GM19351 (cell line): ENCODE measurements at regions not wholly inside any gene's neighbourhood (a gene's known extent, or its start where the extent isn't known, plus 50 kb on each side); places are given as distances from the start of the nearest gene placed in this dataset.

ENCODE experiments used
- ATAC-seq: cut with Tn5 transposase; IDR thresholded peaks from one replicate; pipeline ENCODE4 v1.9.1; 2021; ENCODE audit warnings: mild to moderate bottlenecking, moderate library complexity; ENCODE audit not compliant: unreplicated experiment

DNA sequence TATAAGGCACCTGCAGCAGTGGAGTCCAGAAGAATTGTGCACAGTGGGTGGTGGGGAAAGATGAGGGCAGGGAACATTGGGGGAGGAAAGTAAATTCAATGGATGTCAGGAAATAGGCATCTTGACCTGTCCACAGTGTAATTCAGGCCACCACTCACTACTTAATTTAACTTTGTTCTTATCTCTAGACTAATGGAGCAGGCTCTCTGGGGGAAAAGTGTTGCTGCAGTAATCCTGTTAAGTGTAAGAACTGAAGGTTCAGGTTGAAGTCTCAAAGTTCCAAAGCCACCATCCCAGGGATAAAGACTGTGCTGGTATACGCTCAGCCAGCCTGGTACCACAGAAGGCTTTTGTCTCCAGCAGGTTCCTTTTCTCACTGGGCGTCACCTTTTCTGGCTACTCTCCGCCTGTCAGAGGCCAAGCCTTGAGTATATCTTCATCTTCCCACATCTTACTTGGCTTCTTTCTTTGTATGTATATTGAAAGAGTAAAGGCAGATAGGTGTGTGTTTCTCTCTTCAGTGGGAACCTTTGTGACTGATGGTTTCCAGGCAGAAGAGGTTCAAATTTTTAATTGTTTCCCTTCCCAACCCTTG lies 150.9 kb upstream of the DMRT1 start:
- no peak for ATAC-seq

DNA sequence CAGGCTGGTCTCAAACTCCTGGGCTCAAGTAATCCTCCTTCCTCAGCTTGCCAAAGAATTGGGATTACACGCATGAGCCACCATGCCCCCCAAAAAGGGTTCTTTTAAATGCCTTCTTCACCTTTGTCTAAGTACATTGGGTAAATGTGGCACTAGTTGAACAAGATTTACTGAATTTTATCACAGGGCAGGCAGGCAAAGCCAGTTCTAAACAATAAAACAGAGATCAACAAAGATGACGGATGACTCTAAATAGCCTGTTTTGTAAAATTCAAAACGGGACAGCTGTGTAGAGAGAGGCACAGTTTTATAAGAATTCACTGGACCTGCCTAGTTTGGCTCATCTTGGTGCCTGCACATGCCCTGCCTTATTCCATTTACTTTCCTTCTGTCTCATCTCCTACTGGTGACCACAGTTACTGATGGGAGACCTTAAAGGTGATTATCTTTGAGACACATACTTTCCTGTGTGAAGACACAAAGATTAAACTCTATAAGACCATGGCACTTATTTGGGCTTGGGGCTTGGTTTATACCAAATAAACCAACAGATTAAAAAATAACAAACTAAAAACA lies 149.6 kb upstream of the DMRT1 start:
- no peak for ATAC-seq

DNA sequence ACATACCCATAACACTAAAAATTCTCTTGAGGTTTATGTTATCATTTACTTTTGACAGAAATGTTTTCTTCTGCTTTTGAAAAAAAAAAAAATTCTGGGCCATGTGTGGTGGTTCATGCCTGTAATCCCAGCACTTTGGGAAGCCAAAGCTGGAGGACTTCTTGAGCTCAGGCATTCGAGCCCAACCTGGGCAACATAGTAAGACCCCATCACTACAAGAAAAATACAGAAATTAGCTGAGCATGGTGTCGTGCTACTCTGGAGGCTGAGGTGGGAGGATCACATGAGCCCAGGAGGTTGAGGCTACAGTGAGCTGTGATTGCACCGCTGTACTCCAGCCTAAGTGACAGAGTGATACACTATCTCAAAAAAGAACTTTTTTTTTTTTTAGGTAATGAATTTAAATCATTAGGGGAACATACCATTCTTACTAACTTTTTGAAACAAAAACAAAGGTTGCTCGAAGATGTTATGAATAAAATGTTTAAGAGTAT lies 148.8 kb upstream of the DMRT1 start:
- no peak for ATAC-seq

DNA sequence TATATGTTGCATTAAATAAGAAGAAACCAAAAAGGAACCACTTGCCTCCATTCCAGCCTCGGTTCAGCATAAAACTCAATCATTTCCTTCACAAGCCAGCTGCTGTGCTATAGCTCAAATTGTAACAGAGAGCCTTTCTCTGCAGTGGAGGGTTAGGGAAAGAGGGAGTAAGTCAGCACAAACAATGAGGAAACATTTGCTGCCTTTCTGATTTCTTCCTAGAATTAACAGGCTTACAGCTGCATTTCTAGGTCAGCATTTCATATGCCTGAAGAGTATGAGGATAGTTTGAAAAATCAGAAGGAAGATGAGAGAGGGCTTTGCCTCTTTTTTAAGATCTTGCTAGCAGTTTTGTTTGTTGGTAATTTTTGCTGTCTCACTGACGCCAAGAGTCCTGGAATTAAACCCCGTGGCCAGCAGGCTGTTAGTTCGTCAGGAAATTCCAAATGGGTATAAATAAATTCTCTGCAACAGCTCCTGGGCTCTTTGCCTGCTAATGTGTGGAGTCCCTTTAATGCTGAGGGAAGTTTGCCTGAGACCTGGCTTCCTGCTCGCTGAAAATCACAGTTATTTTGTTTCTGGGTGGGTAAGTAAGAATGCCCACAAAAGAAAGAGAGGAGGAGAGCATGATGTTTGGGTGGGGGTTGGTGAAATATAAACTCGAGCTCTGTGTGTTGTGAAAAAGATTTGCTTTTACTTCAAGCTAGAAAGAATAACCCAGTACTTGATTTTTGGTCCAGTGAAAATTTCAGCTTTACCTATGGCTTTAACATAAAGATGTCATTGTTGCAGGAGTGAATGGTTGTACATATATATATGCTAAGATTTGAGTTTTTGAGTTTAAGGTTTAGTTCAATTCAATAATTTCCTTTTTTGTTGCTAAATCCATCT lies 148.1 kb upstream of the DMRT1 start:
- no peak for ATAC-seq

DNA sequence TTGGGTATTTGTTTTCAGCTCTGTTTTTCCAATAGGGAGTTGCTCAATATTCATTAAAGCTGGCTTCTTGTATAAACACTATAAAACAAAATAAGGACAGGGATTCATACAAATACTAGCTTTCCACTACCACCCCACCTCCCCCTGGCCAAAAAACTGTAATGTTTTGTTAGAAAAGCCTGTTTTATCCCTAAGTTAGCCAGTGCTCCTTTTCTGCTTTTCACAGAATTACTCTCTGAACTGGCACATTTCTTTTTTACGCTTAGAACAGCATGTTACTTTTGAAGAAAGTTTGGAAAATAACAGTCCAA lies 147.4 kb upstream of the DMRT1 start:
- no peak for ATAC-seq

DNA sequence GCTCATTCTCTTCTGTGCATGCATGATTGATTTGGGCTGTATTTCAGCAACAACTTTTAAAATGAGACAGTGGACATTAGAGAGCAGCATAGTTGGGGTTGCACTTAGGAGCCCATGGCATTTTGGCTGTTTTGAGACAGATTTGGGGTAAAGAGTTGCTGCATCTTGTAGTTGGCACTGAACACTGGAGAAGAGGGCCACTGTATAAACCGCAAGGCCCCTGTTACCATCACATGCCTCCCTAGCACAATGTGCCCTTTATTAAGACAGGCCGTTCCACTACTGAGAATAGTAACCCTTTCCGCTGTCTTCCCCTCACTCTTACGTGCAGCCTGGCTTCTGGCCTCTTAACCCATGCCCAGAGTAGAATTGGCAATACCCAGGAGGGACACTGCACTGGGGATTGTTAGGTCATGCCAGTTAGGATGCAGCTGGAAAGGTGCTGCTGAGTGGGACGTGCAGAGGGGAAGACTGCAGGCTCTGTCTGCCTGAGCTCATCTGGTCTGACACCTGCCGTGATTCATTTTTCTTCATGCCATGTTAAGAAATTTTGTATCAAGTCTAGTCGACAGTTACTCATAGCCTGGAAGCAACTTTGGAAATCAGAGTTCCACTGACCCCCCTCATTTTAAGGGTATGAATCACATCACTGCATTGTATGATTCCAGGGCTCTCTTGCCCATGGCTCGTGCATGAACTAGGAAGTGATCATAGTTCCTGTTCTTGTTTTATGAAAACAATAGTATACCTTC lies 146.9 kb upstream of the DMRT1 start:
- ATAC-seq = no peak

DNA sequence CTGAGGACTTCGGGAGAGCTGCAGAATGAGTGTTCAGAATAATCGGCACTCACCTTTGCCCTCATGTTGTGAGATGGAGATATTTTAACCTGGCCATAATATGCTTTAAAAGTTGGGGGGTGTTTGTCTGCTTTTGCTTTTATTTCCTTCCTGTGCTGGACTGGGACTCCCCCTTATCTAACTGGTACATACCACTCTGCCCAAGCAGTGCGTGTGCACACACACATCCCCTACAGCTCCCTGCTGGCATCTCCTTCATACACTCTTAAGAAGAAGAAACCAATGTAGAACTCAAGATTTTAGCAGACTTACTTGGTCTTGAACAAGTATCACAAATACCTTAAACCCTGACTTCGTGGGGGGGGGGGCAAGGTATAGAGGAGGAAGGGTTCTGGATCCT lies 146.2 kb upstream of the DMRT1 start:
- ATAC-seq = no peak

DNA sequence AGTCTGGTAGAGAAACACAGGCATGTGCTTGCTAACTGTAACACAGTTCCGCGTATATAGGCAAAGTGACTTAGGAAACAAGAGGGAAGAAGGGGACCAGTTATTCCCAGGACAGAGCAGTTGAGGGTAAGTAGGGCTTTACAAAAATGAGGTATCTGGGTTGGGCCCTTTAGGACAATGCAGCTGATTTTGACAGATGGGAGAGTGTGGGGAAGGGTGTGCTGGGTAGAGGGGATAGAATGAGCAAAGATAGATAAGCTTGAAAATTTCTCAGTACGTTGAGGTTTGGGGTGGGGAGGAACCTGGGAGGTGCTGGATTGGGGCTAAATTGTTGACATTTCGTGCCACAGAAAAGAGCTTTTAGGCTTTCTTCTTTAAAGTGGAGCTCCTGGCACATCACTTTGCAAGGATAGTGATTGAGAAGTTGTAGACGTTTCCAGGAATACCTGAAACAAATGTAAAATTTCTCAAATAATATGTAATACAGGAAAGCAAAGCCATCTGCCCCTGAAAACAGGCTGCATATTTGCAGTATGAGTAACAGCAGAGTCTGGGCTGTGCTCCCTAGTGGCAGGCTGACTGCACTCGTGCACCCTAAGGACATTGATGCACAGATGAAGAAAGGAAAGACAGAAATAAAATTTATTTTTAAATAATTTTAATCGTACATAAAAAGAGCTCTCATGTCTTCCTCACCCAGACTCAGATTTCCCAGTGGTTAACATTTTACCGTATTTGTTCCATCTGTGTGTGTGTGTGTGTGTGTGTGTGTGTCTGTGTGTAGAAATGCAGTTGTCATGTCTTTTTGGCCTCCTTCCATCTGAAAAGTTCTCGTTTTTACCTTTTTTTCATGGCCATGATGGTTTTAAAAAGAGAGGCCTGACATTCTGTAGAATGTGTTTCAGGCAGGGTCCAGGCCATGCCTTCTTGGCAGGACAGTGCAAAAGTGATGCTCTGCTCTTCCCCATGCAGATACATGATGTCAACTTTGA lies 144.9 kb upstream of the DMRT1 start:
- no peak for ATAC-seq

DNA sequence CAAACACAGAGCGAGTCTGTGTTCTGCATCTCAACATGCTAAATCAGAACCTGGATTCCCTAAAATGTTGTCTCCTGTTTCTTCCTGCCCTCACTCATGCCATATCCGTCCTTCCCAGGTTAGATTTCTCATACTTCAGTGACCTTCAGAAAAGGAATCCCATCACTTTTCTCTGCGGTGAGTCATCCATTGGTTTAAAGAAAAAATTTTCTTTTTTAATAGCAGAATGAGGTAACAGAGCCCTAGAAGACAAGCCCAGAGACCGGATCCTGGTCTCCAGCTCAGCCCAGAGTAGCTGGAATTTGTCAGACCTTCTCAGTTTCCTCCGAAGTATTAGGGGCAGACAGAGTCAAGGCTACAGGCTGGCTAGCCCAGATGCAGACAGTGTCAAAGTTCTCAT lies 143.2 kb upstream of the DMRT1 start:
- ATAC-seq = no peak

DNA sequence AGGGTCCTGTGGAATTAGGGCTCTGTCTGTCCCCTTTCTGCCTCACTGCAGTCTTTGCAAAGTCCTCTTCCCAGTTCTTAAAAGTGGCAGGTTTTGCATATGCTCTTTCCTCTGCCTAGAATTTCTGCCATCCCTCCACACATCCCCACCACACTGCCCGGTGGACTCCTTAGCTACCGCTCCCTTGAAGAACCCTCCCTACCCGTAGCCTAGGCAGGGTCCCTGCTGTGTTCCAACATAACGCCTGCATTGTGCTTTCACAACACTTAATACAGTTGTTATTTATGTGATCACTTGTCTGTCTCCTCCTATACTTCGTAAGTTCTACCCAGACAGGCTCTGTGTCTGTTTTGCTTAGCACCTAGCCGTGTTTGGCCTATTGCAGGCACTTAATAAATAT lies 142.5 kb upstream of the DMRT1 start:
- no peak for ATAC-seq

DNA sequence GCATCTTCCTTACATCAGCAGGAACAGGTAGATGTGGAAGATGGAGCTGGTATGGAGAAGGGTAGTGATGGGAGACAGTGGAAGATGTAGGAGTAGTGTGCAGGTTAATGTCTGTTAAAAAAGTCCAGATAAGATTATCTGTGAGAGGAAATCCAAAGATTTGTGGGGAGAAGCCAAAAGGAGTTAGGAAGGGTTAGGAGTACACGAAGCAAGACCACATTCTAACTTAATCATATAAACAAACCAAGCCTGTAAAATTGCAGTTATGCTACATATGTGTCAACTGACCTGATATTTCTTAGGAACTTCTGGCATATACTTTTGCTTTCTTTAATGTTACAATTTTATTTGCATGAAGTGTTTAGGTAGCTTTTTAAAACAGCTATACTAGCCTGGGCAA lies 142.1 kb upstream of the DMRT1 start:
- ATAC-seq = no peak

DNA sequence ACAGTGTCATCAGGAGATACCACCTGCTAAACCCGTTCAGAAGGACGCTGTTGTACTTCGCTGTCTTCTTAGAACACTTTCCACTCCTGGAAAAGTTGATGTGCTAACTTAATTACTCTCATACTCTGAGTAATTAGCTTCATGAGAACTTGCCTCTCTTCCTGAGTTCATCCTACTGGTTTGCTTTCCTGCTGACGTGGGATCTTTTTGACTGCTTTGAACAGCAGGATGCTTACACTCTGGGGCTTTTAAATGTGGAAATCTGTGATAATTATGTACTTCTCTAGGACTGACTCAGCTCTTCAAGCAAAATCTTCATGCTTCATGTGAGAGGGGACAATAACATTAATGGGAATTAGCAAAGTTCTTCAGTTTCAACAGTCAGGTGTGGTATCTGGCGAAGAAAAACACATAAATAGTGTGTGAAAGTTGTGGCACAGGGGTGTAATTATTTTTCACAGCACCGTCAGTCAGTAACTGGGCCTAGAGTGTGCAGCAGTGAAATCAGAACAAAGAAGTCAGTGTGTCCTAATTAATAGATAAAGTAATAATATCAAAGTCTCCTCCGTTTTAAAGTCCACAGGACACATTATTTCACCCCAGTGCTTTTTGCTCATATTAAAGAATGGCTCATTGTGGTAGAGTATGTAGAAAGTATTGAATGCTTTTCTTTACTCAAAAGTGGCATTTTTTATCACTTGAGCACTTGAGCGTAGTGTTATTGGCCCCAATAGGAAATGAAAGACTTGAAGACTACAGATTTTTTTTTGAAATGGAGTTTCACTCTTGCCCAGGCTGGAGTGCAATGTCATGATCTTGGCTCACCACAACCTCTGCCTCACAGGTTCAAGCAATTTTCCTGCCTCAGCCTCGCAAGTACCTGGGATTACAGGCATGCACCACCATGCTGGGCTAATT lies 140.9 kb upstream of the DMRT1 start:
- ATAC-seq = peak; percentile 71

DNA sequence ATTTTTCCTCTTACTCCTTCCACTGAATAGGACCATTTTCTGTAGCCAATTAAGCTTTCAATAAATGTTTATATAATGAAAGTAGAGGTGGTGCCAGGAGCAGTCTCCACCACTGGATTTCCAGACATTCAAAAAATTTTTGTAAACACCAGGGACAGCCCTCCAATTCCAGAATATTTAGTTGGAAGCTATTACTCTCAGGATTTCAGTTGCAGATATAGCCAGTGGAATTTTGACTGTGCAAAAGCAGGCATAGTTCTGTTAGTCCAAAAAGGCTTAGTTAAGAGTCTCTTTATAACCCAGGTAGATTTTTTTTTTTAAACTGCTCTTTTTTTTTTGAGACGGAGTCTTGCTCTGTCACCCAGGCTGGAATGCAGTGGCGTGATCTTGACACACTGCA lies 138.1 kb upstream of the DMRT1 start:
- ATAC-seq = no peak

DNA sequence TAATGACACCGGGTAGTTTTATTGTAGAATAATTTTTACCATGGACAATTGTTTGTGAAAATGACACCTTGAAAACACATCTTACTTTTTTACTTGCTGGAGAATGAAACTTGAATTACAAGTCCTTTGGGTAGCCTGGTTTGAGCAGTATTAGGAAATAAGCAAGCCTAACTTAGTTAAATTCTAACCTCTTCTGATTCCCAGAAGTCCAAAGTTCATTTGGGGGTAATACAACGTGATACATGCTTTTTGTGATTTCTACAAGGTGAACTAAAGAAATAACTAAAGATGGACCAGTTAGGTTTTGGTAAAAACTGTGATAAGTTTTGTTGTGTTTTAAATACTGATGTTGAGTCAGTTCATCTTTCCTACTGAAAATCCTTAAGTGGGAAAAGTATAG lies 135.4 kb upstream of the DMRT1 start:
- ATAC-seq = no peak

DNA sequence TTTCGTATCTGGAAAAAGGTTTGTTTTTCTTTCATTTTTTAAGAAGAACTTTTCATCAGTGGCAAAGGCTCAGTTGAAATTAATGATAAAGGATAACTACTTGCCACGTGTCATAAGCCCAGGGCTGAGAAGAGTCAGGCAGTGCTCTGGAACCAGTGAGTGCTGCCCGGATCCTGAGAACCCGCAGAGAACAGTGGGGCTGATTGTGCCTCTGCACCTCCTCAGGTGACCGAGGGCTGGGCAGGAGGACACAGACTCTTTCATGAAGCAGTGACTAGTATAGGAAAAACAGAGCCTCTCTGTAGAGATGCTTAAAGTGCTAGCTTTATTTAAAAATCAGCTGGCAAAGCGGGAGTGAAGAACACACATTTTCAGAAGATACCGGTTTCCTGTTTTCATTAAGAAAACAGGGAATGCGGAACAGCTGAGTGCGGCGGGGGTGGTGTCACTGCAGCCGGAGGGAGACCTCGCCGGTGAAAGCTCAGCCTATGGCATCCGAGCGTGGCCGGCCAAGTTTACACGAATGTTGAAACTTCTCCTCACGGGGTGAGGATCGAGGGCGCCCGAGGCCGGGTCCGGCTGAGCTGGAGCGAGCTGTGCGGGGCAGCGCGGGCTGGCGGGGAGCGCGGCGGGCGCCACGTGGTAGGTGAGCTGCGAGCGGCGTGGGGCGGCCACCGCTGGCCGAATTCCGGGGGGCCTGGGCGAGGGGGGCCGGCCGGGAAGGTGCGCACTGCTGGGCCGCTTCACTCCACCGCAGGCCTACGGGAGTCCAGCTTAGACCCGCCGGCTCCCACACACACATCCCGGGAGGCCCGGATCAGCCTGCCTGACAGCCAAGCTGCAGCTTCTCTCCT lies 134.7 kb upstream of the DMRT1 start:
- peak; percentile 71 for ATAC-seq

DNA sequence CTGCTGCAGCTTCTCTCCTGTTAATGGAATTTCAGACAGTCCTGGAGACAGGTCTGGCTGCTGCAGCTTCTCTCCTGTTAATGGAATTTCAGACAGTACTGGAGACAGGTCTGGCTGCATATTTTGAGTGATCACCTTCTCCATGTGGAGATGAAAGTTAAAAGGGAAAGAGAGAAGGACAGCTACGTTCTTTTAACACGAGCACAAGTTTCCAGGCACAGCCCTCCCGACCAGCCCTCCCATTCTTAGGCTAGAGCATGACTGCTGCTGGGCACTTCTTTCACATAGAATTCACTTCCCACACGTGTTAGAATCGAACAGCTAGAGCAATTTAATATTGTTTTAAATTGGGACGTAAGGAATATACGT lies 133.3 kb upstream of the DMRT1 start:
- ATAC-seq = no peak

DNA sequence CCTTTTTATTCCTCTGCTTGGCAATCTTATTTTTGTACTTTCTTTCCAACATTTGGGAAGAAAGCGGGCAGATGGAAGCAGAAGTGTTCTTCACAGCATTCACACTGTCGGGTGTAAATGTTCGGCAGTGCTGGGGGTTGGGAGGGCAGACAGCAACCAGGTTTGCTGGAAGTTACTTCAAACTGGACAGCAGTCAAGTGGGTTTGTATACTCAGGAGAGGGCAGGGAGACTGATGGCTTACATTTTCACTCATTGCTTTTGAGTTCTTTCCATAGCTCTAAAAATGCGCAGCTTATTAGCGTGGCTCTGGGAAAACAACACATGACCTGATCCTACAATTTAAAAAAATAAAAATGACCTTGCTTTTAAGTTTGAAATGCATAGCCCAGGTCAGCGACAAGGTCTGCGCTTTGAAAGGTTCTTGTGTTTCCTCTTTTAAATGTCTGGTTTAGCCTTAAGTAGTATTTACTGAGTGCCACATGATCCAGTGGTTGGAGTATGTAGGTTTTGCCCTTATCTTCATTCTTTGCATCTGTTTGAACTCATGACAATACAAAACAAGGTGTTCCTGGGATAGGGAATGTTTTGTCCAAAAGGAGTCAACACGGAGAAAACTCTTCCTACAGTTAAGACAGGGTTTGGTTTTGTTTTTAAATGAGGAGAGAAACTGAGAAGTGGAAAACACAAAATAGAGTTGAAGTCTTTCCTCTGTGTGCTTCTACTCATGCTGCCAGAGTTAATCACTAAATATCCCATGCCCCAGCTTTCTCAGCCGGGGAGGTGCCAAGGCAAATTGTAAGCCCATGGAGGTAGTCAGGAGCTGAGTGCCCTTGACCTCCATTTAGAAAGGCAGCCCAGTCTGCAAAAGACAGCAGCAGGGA lies 132.7 kb upstream of the DMRT1 start:
- ATAC-seq = no peak
